Duodenal mucosa (tissue), 2 donors: ENCODE measurements at regions not wholly inside any gene's neighbourhood (a gene's known extent, or its start where the extent isn't known, plus 50 kb on each side); places are given as distances from the start of the nearest gene placed in this dataset.
"Not testable (repeated sequence)": the region's sequence is repeated elsewhere in the genome, so short reads cannot be mapped to it uniquely, and the experiment has no call there.

ENCODE experiments used
- H3K27ac ChIP-seq: one replicate; pipeline ENCODE4 v1.7.0; 2013; ENCODE audit warnings: low read depth, low read length
- H3K27me3 ChIP-seq, 2 donors: one replicate each; pipeline ENCODE4 v1.7.0; 2013; ENCODE audit warnings: low read length in 2 of 2, control low read depth in 1 of 2; ENCODE audit not compliant: insufficient read depth in 2 of 2, control insufficient read depth in 1 of 2
- H3K36me3 ChIP-seq, 2 donors: one replicate each; pipeline ENCODE4 v1.7.0; 2013; ENCODE audit warnings: low read length in 2 of 2, control low read depth in 1 of 2; ENCODE audit not compliant: insufficient read depth in 2 of 2, control insufficient read depth in 1 of 2
- H3K4me1 ChIP-seq, 2 donors: one replicate each; pipeline ENCODE4 v1.7.0; 2013; ENCODE audit warnings: low read length in 2 of 2, control low read depth in 1 of 2; ENCODE audit not compliant: insufficient read depth in 2 of 2, control insufficient read depth in 1 of 2
- H3K4me3 ChIP-seq, 2 donors: one replicate each; pipeline ENCODE4 v1.7.0; 2013; ENCODE audit warnings: low read length in 2 of 2, low read depth in 1 of 2
- H3K9ac ChIP-seq, 2 donors: one replicate each; pipeline ENCODE4 v1.7.0; 2013; ENCODE audit warnings: low read length in 2 of 2, low read depth in 1 of 2
- H3K9me3 ChIP-seq, 2 donors: one replicate each; pipeline ENCODE4 v1.7.0; 2013; ENCODE audit warnings: low read length in 2 of 2, control low read depth in 1 of 2; ENCODE audit not compliant: control insufficient read depth in 1 of 2

GRCh38 chr6:114928731-114929130 lies 585.9 kb upstream of the HS3ST5 start:
- not testable (repeated sequence) for H3K27me3 ChIP-seq, H3K9ac ChIP-seq, H3K36me3 ChIP-seq, H3K9me3 ChIP-seq, H3K27ac ChIP-seq, H3K4me1 ChIP-seq, H3K4me3 ChIP-seq

DNA sequence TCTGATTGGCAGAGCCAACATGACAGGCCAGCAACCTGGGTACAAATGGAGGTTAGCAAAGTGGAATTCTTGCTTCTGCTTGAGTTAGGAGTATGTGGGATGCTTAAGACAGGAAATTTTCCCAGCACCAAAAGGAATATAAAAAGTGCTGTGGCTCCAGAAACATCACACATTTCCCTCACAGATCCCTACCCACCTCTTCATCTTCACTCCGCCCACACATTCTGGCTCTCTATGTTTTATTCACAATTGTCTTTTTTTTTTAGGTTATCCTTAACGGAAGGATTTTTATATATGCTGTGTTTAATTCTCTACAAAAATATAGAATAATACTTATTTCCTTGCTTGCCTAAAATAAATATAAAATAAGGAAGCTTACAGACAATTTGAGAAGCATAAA lies 563.3 kb upstream of the HS3ST5 start:
- Histone ChIP-seq H3K27ac (no peak overlapping the region), H3K9ac (no peak overlapping the region), H3K4me3 (no peak overlapping the region), H3K4me1 (no peaks in the 10 kb centered on the region), H3K9me3 (no peaks in the 10 kb centered on the region), H3K27me3 (no peaks in the 10 kb centered on the region), H3K36me3 (no peaks in the 10 kb centered on the region)

DNA sequence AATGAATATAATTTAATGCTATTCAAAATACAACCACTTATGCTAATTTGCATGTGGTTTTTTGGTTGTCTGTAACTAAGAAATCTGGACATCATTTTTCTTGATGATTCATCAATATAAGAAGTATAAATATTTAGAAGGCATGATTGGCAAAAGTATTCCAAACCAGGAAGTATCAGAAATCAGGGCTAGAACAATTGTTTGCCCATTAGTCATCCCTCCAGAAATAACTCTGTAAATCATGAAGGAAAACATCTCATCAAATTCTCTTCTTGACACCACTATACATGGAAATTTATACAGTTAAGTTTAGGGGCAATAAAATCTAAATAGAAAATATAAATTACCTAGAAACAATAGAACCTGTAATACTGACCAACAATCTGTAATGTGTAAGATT lies 554.7 kb upstream of the HS3ST5 start:
- no peaks in the 10 kb centered on the region for H3K4me1 ChIP-seq
- no peaks in the 10 kb centered on the region for H3K27me3 ChIP-seq
- no peak overlapping the region for H3K9ac ChIP-seq
- no peaks in the 10 kb centered on the region for H3K36me3 ChIP-seq
- no peak overlapping the region for H3K27ac ChIP-seq
- no peak overlapping the region for H3K4me3 ChIP-seq
- H3K9me3 ChIP-seq, result peaks cover 6 to 12% of the 10 kb centered on the region in 2 donors

- Histone ChIP-seq H3K36me3 (no peaks in the 10 kb centered on the region), H3K27ac (no peak overlapping the region), H3K4me1 (no peaks in the 10 kb centered on the region), H3K4me3 (no peak overlapping the region), H3K9me3 (no peaks in the 10 kb centered on the region), H3K9ac (no peak overlapping the region), H3K27me3 (no peaks in the 10 kb centered on the region)
Observed at GRCh38 chr6:114892211-114892610, 549.4 kb upstream of the HS3ST5 start.

DNA sequence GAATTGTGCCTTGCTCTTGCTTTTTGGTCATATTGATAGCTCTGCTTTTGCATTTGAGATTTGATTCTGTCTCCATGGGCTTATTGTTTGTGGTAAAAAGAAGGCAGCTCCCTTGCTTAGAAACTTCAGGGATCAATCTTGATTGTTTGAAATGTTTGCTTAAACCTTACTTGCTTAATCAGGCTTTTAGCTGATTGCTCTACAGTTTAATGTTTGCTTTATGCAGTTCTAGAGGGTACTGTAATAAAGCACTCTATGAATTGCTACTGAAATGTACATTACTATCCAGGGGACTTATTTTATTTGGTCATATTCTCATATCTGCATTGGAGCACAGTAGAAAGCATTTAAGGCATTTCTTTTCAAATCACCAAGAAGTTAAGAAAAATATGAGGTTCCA lies 545.4 kb upstream of the HS3ST5 start:
- Histone ChIP-seq H3K9me3 (no peaks in the 10 kb centered on the region), H3K36me3 (no peaks in the 10 kb centered on the region), H3K27me3 (no peaks in the 10 kb centered on the region), H3K27ac (no peak overlapping the region), H3K4me1 (no peaks in the 10 kb centered on the region), H3K9ac (no peak overlapping the region), H3K4me3 (no peak overlapping the region)

DNA sequence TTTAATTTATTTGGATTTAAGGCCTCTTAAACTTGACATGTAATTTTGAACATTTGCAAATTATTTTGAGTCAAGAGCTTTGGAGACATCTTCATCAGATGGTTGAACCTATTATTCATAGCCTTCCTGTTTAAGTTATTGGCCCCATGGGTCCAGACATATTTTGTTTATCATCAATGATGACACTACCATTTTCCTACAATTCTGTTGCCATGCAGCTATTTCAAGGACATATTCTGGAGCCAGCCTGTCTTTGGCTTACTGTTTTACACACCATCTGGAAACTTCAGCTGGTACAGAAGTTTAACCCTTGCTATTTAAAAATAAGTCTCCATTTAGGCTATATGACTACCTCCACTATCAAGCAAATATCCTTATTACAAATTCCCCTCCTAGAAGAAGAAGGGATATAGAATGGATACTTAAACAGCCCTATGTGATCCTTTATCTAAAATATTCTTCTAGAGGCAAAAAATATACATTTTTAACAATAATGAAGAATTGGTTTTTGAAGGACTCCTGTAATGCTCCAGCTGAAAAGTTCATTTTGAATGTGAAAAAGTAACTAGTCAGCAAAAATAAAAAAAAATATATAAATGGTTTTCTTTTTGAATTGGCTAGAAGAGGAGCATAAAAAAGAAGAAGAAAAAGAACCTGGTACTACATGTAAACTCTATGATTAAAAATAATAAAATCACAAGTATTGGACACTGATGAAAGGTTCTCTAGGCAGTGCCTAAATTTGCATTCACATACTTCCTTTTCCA lies 544.0 kb upstream of the HS3ST5 start:
- Histone ChIP-seq H3K9ac (no peak overlapping the region), H3K36me3 (no peaks in the 10 kb centered on the region), H3K27me3 (no peaks in the 10 kb centered on the region), H3K4me1 (no peaks in the 10 kb centered on the region), H3K9me3 (no peaks in the 10 kb centered on the region), H3K4me3 (no peak overlapping the region), H3K27ac (no peak overlapping the region)

DNA sequence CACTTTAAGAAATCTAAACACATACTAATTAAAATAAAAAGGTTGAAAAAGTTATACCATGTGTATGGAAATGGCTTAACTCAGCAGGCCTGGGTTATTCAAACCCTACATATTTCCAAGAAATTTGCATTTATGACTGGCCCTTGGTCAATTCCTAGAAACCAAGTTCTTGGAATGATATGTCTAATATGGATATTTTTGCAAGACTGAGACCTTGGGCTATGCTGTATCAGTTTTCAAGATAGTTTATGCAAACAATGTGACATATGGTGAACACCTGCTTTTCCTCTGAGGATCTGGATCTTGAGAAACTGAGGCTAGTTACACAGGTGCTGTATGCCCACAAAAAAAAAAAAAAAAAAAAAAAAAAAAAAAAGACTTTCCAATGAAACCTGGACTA lies 536.9 kb upstream of the HS3ST5 start:
- H3K27ac ChIP-seq, result no peak overlapping the region
- H3K27me3 ChIP-seq, result no peaks in the 10 kb centered on the region
- no peaks in the 10 kb centered on the region for H3K36me3 ChIP-seq
- H3K4me3 ChIP-seq, result no peak overlapping the region
- H3K9ac ChIP-seq, result no peak overlapping the region
- H3K9me3 ChIP-seq, result no peaks in the 10 kb centered on the region
- no peaks in the 10 kb centered on the region for H3K4me1 ChIP-seq

DNA sequence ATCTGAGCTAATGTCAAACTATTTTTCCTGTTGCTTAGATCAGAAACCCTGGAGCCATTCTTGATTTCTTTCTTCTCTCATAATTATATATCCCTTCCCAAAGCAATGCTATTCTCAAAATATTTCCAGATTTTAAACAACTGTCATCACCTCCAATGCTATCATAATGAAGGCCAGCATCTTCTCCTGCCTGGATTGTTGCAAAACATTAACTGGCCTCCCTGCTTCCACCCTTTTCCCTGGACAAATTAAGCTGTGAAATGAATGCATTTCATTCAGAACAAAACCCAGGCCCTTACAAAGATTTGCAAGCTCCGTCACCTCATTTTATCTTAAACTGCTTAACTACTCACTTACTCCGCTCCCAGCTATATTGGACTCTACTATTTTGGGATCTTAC lies 535.3 kb upstream of the HS3ST5 start:
- Histone ChIP-seq H3K4me1 (no peaks in the 10 kb centered on the region), H3K4me3 (no peak overlapping the region), H3K9me3 (no peaks in the 10 kb centered on the region), H3K36me3 (no peaks in the 10 kb centered on the region), H3K27me3 (no peaks in the 10 kb centered on the region), H3K9ac (no peak overlapping the region), H3K27ac (no peak overlapping the region)

DNA sequence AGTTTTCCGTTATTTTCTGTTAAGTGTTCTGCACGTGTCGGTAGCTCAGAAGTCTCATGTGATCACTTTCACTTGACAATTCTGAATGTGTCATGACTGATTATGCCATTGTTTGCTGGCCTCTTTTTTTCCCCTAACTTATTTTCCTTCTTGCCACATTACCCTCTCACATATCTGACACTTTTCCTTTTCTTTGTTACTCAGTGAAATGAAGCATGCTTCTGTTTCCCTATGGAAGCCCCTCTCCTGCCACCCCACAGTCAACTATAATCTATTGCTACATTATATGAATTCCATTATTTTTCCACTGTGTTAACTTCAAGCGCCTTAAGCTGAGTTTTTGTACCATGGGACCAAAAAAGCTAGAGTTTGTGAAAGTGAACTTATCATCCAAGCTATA lies 531.6 kb upstream of the HS3ST5 start:
- Histone ChIP-seq H3K9me3 (no peaks in the 10 kb centered on the region), H3K27me3 (no peaks in the 10 kb centered on the region), H3K27ac (no peak overlapping the region), H3K36me3 (no peaks in the 10 kb centered on the region), H3K9ac (no peak overlapping the region), H3K4me3 (no peak overlapping the region), H3K4me1 (no peaks in the 10 kb centered on the region)

GRCh38 chr6:114865506-114865905 lies 522.7 kb upstream of the HS3ST5 start:
- not testable (repeated sequence) for H3K36me3 ChIP-seq, H3K27ac ChIP-seq, H3K27me3 ChIP-seq, H3K9me3 ChIP-seq, H3K9ac ChIP-seq, H3K4me3 ChIP-seq, H3K4me1 ChIP-seq

- H3K9me3 ChIP-seq, result peaks cover 0 to 2% of the 10 kb centered on the region in 2 donors
- H3K36me3 ChIP-seq, result no peaks in the 10 kb centered on the region
- H3K4me3 ChIP-seq, result no peak overlapping the region
- H3K9ac ChIP-seq, result no peak overlapping the region
- H3K27me3 ChIP-seq, result no peaks in the 10 kb centered on the region
- no peaks in the 10 kb centered on the region for H3K4me1 ChIP-seq
- H3K27ac ChIP-seq, result no peak overlapping the region
Observed at GRCh38 chr6:114863610-114864009, 520.8 kb upstream of the HS3ST5 start.
